Neural cell (in vitro differentiated cells): ENCODE measurements at regions not wholly inside any gene's neighbourhood (a gene's known extent, or its start where the extent isn't known, plus 50 kb on each side); places are given as distances from the start of the nearest gene placed in this dataset.

ENCODE experiments used
- H2AFZ ChIP-seq: fragments of 200-600, 300-800 bp; sonication (generic), shearing (Covaris generic); 2 replicates; pipeline ENCODE4 v1.6.0; 2014; ENCODE audit warnings: low read depth, mild to moderate bottlenecking, antibody characterized with exemption, low read length, moderate library complexity
- H3F3A ChIP-seq: fragments of 200-600 bp; shearing (Covaris generic); 2 replicates; pipeline ENCODE4 v1.6.1; 2016; ENCODE audit warnings: mild to moderate bottlenecking, moderate library complexity, mixed read lengths, antibody characterized with exemption, low read length; ENCODE audit not compliant: insufficient read depth, poor library complexity, severe bottlenecking
- H3K27ac ChIP-seq: fragments of 200-600, 300-800 bp; sonication (generic), shearing (Covaris generic); 2 replicates; pipeline ENCODE4 v1.5.1; 2014; ENCODE audit warnings: mild to moderate bottlenecking, low read length, moderate library complexity
- H3K27me3 ChIP-seq: fragments of 300-800, 200-600 bp; sonication (generic), shearing (Covaris generic); 2 replicates; pipeline ENCODE4 v1.6.0; 2014; ENCODE audit warnings: mild to moderate bottlenecking, low read depth, low read length, moderate library complexity; ENCODE audit not compliant: insufficient read depth
- H3K36me3 ChIP-seq: fragments of 300-800, 200-600 bp; sonication (generic), shearing (Covaris generic); 2 replicates; pipeline ENCODE4 v1.5.1; 2014; ENCODE audit warnings: mild to moderate bottlenecking, antibody characterized with exemption, low read length, moderate library complexity; ENCODE audit not compliant: insufficient read depth
- H3K4me2 ChIP-seq: fragments of 300-800, 200-600 bp; sonication (generic), shearing (Covaris generic); 2 replicates; pipeline ENCODE4 v1.6.0; 2014; ENCODE audit warnings: mild to moderate bottlenecking, low read length
- H3K4me3 ChIP-seq: fragments of 300-800, 200-600 bp; sonication (generic), shearing (Covaris generic); 2 replicates; pipeline ENCODE4 v1.5.1; 2014; ENCODE audit warnings: mild to moderate bottlenecking, low read length, moderate library complexity
- H3K79me2 ChIP-seq: fragments of 200-600 bp; shearing (Covaris generic); replicated peaks from 2 replicates; pipeline ENCODE4 v1.6.0; 2014; ENCODE audit warnings: mild to moderate bottlenecking, low read length, moderate library complexity; ENCODE audit not compliant: insufficient read depth
- H3K9ac ChIP-seq: fragments of 300-800, 200-600 bp; sonication (generic), shearing (Covaris generic); 2 replicates; pipeline ENCODE4 v1.6.1; 2016; ENCODE audit warnings: mild to moderate bottlenecking, low read length, mixed read lengths
- H3K9me2 ChIP-seq: fragments of 200-600 bp; shearing (Covaris generic); 2 replicates; pipeline ENCODE4 v1.6.1; 2016; ENCODE audit warnings: mild to moderate bottlenecking, low read length, mixed read lengths; ENCODE audit not compliant: insufficient read depth
- H3K9me3 ChIP-seq: fragments of 200-600, 300-800 bp; sonication (generic), shearing (Covaris generic); 2 replicates; pipeline ENCODE4 v1.6.1; 2016; ENCODE audit warnings: mild to moderate bottlenecking, mixed run types, low read length, moderate library complexity, mixed read lengths
- H4K20me1 ChIP-seq: fragments of 200-600 bp; shearing (Covaris generic); 2 replicates; pipeline ENCODE4 v1.6.1; 2016; ENCODE audit warnings: mild to moderate bottlenecking, mixed run types; ENCODE audit not compliant: insufficient read depth
- EP300 ChIP-seq: fragments of 450-650 bp; conservative IDR thresholded peaks from 2 replicates; pipeline ENCODE4 v1.6.1; 2014; ENCODE audit warnings: antibody characterized with exemption, mild to moderate bottlenecking, moderate library complexity; ENCODE audit not compliant: poor library complexity, severe bottlenecking
- EZH2 ChIP-seq: fragments of 200-600, 300-800 bp; shearing (Covaris generic), sonication (generic); IDR thresholded peaks from 2 replicates; pipeline ENCODE4 v1.6.1; 2014; ENCODE audit warnings: antibody characterized with exemption, low read length, borderline replicate concordance, mild to moderate bottlenecking; ENCODE audit not compliant: insufficient read depth, poor library complexity, severe bottlenecking
- MXI1 ChIP-seq: fragments of 450-650 bp; conservative IDR thresholded peaks from 2 replicates; pipeline ENCODE4 v1.6.1; 2014; ENCODE audit warnings: antibody characterized with exemption, mild to moderate bottlenecking; ENCODE audit not compliant: poor library complexity, severe bottlenecking
- POLR2AphosphoS5 ChIP-seq: IDR thresholded peaks from 2 replicates; pipeline ENCODE4 v1.6.1; 2012
- RAD21 ChIP-seq: fragments of 450-650 bp; conservative IDR thresholded peaks from 2 replicates; pipeline ENCODE4 v1.6.1; 2014; ENCODE audit warnings: antibody characterized with exemption, mild to moderate bottlenecking, moderate library complexity
- SMC3 ChIP-seq: fragments of 450-650 bp; conservative IDR thresholded peaks from 2 replicates; pipeline ENCODE4 v1.6.1; 2014; ENCODE audit warnings: antibody characterized with exemption, mild to moderate bottlenecking, moderate library complexity; ENCODE audit not compliant: poor library complexity
- TAF1 ChIP-seq: IDR thresholded peaks from 2 replicates; pipeline ENCODE4 v1.6.1; 2012; ENCODE audit warnings: low read depth
- TF ChIP-seq, protein P1 (sequence below): IDR thresholded peaks from 2 replicates; pipeline ENCODE4 v1.6.1; 2012; ENCODE audit warnings: borderline replicate concordance
- TF ChIP-seq, protein P2 (sequence below): fragments of 450-650 bp; IDR thresholded peaks from 2 replicates; pipeline ENCODE4 v1.5.1; 2014; ENCODE audit warnings: antibody characterized with exemption, mild to moderate bottlenecking, moderate library complexity; ENCODE audit not compliant: poor library complexity, severe bottlenecking

- H3K9me2 ChIP-seq, result no peaks in the 10 kb centered on the region
- H4K20me1 ChIP-seq, result no peaks in the 10 kb centered on the region
- H3K79me2 ChIP-seq, result no peaks in the 10 kb centered on the region
- no peaks in the 10 kb centered on the region for H3K27me3 ChIP-seq
- H3K4me2 ChIP-seq, result no peak overlapping the region
- H3K36me3 ChIP-seq, result no peaks in the 10 kb centered on the region
- H3K27ac ChIP-seq, result no peak overlapping the region
- H2AFZ ChIP-seq, result no peak overlapping the region
- H3F3A ChIP-seq, result no peaks in the 10 kb centered on the region
- TF ChIP-seq SMC3, result no peak
- TF ChIP-seq, protein P1, sequence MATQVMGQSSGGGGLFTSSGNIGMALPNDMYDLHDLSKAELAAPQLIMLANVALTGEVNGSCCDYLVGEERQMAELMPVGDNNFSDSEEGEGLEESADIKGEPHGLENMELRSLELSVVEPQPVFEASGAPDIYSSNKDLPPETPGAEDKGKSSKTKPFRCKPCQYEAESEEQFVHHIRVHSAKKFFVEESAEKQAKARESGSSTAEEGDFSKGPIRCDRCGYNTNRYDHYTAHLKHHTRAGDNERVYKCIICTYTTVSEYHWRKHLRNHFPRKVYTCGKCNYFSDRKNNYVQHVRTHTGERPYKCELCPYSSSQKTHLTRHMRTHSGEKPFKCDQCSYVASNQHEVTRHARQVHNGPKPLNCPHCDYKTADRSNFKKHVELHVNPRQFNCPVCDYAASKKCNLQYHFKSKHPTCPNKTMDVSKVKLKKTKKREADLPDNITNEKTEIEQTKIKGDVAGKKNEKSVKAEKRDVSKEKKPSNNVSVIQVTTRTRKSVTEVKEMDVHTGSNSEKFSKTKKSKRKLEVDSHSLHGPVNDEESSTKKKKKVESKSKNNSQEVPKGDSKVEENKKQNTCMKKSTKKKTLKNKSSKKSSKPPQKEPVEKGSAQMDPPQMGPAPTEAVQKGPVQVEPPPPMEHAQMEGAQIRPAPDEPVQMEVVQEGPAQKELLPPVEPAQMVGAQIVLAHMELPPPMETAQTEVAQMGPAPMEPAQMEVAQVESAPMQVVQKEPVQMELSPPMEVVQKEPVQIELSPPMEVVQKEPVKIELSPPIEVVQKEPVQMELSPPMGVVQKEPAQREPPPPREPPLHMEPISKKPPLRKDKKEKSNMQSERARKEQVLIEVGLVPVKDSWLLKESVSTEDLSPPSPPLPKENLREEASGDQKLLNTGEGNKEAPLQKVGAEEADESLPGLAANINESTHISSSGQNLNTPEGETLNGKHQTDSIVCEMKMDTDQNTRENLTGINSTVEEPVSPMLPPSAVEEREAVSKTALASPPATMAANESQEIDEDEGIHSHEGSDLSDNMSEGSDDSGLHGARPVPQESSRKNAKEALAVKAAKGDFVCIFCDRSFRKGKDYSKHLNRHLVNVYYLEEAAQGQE, result no peak
- no peak for TF ChIP-seq MXI1
- TF ChIP-seq, protein P2, sequence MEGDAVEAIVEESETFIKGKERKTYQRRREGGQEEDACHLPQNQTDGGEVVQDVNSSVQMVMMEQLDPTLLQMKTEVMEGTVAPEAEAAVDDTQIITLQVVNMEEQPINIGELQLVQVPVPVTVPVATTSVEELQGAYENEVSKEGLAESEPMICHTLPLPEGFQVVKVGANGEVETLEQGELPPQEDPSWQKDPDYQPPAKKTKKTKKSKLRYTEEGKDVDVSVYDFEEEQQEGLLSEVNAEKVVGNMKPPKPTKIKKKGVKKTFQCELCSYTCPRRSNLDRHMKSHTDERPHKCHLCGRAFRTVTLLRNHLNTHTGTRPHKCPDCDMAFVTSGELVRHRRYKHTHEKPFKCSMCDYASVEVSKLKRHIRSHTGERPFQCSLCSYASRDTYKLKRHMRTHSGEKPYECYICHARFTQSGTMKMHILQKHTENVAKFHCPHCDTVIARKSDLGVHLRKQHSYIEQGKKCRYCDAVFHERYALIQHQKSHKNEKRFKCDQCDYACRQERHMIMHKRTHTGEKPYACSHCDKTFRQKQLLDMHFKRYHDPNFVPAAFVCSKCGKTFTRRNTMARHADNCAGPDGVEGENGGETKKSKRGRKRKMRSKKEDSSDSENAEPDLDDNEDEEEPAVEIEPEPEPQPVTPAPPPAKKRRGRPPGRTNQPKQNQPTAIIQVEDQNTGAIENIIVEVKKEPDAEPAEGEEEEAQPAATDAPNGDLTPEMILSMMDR, result no peak
- no peak for TF ChIP-seq EP300
- no peak for TF ChIP-seq EZH2
- no peak for TF ChIP-seq POLR2AphosphoS5
- TF ChIP-seq RAD21, result no peak
- TF ChIP-seq TAF1, result no peak
- H3K9ac ChIP-seq, result no peak overlapping the region
- H3K9me3 ChIP-seq, result no peaks in the 10 kb centered on the region
- no peak overlapping the region for H3K4me3 ChIP-seq
Observed at GRCh38 chr3:31157047-31157694, 262.7 kb upstream of the GADL1 start.

DNA sequence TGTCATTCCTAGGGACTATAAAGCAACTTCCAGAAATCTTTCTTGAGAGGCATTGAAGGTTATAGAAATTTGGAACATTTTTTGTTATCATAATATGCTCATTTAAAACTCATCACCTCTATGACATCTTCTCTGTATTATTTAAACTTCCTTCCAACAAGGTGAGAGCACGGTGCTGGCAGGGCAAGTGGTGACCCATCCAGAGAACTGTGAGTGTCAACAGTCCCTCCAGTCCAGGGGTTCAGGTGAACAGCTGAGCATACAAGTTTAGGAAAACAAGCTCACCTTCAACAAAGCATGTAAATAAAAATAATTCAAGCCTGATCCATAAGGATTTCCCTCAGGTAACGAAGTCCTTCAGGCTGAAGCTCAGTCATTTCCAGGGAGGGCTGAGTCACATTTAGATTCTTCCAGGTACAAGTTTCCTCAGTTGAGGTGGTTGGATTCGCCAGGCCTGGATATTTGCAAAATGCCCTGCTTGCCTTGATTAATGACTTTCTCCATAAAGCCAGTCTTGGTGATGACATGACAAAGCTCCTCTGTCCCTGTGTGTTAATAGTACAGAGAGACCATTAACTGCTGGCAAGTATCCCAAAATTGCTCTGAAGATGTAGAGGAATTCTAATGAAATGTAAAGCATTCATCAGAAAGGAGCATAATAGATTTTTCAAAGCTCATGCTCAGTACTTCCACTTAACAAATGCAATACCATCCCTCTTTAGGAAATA lies 263.6 kb upstream of the GADL1 start:
- Histone ChIP-seq H3K9me2 (no peaks in the 10 kb centered on the region), H3K4me3 (no peak overlapping the region), H3K36me3 (no peaks in the 10 kb centered on the region), H3K9me3 (no peaks in the 10 kb centered on the region), H3K9ac (no peak overlapping the region), H4K20me1 (no peaks in the 10 kb centered on the region), H3F3A (no peaks in the 10 kb centered on the region), H3K79me2 (no peaks in the 10 kb centered on the region), H2AFZ (no peak overlapping the region), H3K27ac (no peak overlapping the region), H3K27me3 (no peaks in the 10 kb centered on the region), H3K4me2 (no peak overlapping the region)
- no peak for TF ChIP-seq POLR2AphosphoS5
- TF ChIP-seq, protein P1, result no peak
- TF ChIP-seq, protein P2, result no peak
- no peak for TF ChIP-seq EZH2
